GM19438 (cell line): ENCODE measurements at regions not wholly inside any gene's neighbourhood (a gene's known extent, or its start where the extent isn't known, plus 50 kb on each side); places are given as distances from the start of the nearest gene placed in this dataset.
"Not testable (repeated sequence)": the region's sequence is repeated elsewhere in the genome, so short reads cannot be mapped to it uniquely, and the experiment has no call there.

Experiments used
- ATAC-seq: cut with Tn5 transposase; IDR thresholded peaks from one replicate; pipeline ENCODE4 v1.9.1; 2021; ENCODE audit warnings: low read depth; ENCODE audit not compliant: unreplicated experiment

GRCh38 chr3:10726787-10727186 lies 89.2 kb upstream of the SLC6A11 start:
- no peak for ATAC-seq

GRCh38 chr3:10729439-10729838 lies 86.6 kb upstream of the SLC6A11 start:
- ATAC-seq, result no peak

- no peak for ATAC-seq
Observed at GRCh38 chr3:10732292-10732691, 83.7 kb upstream of the SLC6A11 start.

GRCh38 chr3:10733297-10733696 lies 82.7 kb upstream of the SLC6A11 start:
- no peak for ATAC-seq

GRCh38 chr3:10736444-10736843 lies 79.6 kb upstream of the SLC6A11 start:
- ATAC-seq, result not testable (repeated sequence)

- ATAC-seq, result no peak
Observed at GRCh38 chr3:10737785-10738184, 78.2 kb upstream of the SLC6A11 start.

GRCh38 chr3:10738688-10739372 lies 77.2 kb upstream of the SLC6A11 start:
- ATAC-seq, result no peak

- no peak for ATAC-seq
Observed at GRCh38 chr3:10740954-10741353, 75.1 kb upstream of the SLC6A11 start.

GRCh38 chr3:10741891-10742671 lies 73.9 kb upstream of the SLC6A11 start:
- no peak for ATAC-seq

GRCh38 chr3:10743366-10744097 lies 72.5 kb upstream of the SLC6A11 start:
- ATAC-seq, result no peak

GRCh38 chr3:10744098-10744465 lies 71.9 kb upstream of the SLC6A11 start:
- no peak for ATAC-seq

GRCh38 chr3:10745392-10745791 lies 70.6 kb upstream of the SLC6A11 start:
- ATAC-seq, result no peak

GRCh38 chr3:10746001-10746400 lies 70.0 kb upstream of the SLC6A11 start:
- ATAC-seq, result no peak

GRCh38 chr3:10746684-10747083 lies 69.3 kb upstream of the SLC6A11 start:
- no peak for ATAC-seq

GRCh38 chr3:10747341-10747740 lies 68.7 kb upstream of the SLC6A11 start:
- ATAC-seq, result no peak

GRCh38 chr3:10748040-10748439 lies 68.0 kb upstream of the SLC6A11 start:
- no peak for ATAC-seq

- no peak for ATAC-seq
Observed at GRCh38 chr3:10753964-10754363, 62.1 kb upstream of the SLC6A11 start.

- ATAC-seq, result no peak
Observed at GRCh38 chr3:10756546-10756945, 59.5 kb upstream of the SLC6A11 start.

GRCh38 chr3:10757021-10757820 lies 58.8 kb upstream of the SLC6A11 start:
- ATAC-seq, result no peak

GRCh38 chr3:10757821-10758130 lies 58.3 kb upstream of the SLC6A11 start:
- ATAC-seq, result no peak
